Activated naive CD8-positive, alpha-beta T cell (primary cell): ENCODE measurements at regions not wholly inside any gene's neighbourhood (a gene's known extent, or its start where the extent isn't known, plus 50 kb on each side); places are given as distances from the start of the nearest gene placed in this dataset.

Source experiments
- H3K27ac Mint-ChIP-seq: one replicate; pipeline ENCODE4 v1.8.0; 2021; ENCODE audit warnings: mixed read lengths
- H3K27me3 Mint-ChIP-seq: one replicate; pipeline ENCODE4 v1.8.0; 2021; ENCODE audit warnings: mixed read lengths
- H3K36me3 Mint-ChIP-seq: one replicate; pipeline ENCODE4 v1.8.0; 2021; ENCODE audit warnings: mixed read lengths
- H3K4me1 Mint-ChIP-seq: one replicate; pipeline ENCODE4 v1.8.0; 2021; ENCODE audit warnings: low read depth, mixed read lengths
- H3K4me3 Mint-ChIP-seq: one replicate; pipeline ENCODE4 v1.8.0; 2021; ENCODE audit warnings: mild to moderate bottlenecking, mixed read lengths
- H3K9me3 Mint-ChIP-seq: one replicate; pipeline ENCODE4 v1.8.0; 2021; ENCODE audit warnings: low read depth, mixed read lengths

DNA sequence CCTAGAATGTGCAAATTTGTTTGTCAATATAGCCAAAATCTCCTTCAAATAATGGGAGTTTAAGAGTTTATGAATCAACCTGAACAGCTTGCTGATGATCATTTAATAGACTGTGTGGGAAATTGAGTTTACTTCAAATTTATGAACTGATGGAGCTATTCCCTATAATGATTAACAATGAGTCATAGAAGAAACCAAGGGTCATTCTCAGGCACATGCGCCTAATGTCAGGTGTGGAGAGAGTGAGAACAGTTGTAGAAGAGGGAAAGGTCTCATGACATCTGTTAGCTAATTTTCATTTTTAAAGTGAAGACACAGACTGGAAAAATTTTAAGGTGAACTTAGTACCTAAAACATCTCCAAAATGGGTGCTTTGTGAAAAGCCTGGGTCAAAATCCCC is 191.8 kb downstream of the BMP4 start:
- Mint-ChIP-seq H3K4me3 (no peak overlapping the region), H3K27me3 (no peaks in the 10 kb centered on the region), H3K27ac (no peak overlapping the region), H3K36me3 (no peaks in the 10 kb centered on the region), H3K9me3 (peaks cover 12% of the 10 kb centered on the region), H3K4me1 (no peaks in the 10 kb centered on the region)

DNA sequence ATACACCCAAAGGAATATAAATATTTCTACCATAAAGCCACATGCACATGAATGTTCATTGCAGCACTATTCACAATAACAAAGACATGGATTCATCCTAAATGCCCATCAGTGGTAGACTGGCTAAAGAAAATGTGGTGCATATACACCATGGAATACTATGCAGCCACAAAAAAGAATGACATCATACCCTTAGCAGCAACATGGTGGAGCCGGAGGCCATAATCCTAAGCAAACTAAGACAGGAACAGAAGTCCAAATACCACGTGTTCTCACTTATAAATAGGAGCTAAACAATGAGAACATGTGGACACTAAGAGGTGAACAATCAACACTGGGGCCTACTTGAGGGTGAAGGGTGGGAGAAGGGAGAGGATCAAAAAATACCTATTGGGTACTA is 198.5 kb downstream of the BMP4 start:
- H3K36me3 Mint-ChIP-seq, result no peaks in the 10 kb centered on the region
- H3K27ac Mint-ChIP-seq, result no peak overlapping the region
- H3K4me1 Mint-ChIP-seq, result no peaks in the 10 kb centered on the region

DNA sequence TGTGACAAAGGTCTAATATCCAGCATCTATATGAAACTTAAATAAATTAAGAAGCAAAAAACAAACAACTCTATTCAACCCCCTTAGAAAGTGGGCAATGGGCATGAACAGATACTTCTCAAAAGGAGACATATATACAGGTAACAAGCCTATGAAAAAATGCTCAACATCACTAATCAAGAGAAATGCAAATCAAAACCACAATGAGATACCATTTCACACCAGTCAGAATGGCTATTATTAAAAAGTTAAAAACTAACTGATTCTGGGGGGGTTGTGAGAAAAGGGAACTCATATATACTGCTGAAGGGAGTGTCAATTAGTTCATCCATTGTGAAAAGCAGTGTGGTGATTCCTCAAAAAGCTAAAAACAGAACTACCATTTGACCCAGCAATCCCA is 198.9 kb downstream of the BMP4 start:
- H3K27ac Mint-ChIP-seq, result no peak overlapping the region
- no peaks in the 10 kb centered on the region for H3K4me1 Mint-ChIP-seq
- no peaks in the 10 kb centered on the region for H3K36me3 Mint-ChIP-seq
- peaks cover 7% of the 10 kb centered on the region for H3K9me3 Mint-ChIP-seq
- H3K4me3 Mint-ChIP-seq, result no peak overlapping the region
- H3K27me3 Mint-ChIP-seq, result peaks cover 4% of the 10 kb centered on the region

More for the DNA sequence above, 198.5 kb downstream of the BMP4 start:
- peaks cover 4% of the 10 kb centered on the region for H3K27me3 Mint-ChIP-seq
- no peak overlapping the region for H3K4me3 Mint-ChIP-seq
- H3K9me3 Mint-ChIP-seq, result peaks cover 7% of the 10 kb centered on the region

- H3K27ac Mint-ChIP-seq, result no peak overlapping the region
- H3K4me3 Mint-ChIP-seq, result no peak overlapping the region
- no peaks in the 10 kb centered on the region for H3K9me3 Mint-ChIP-seq
- H3K4me1 Mint-ChIP-seq, result no peaks in the 10 kb centered on the region
- H3K27me3 Mint-ChIP-seq, result peaks cover 6% of the 10 kb centered on the region
- H3K36me3 Mint-ChIP-seq, result no peaks in the 10 kb centered on the region
Measured at GRCh38 chr14:53751650-53752049, 205.0 kb downstream of the BMP4 start.

GRCh38 chr14:53748691-53749090 is 207.9 kb downstream of the BMP4 start:
- Mint-ChIP-seq H3K27me3 (peaks cover 4% of the 10 kb centered on the region), H3K9me3 (no peaks in the 10 kb centered on the region), H3K4me3 (no peak overlapping the region), H3K27ac (no peak overlapping the region), H3K4me1 (no peaks in the 10 kb centered on the region), H3K36me3 (no peaks in the 10 kb centered on the region)

- no peaks in the 10 kb centered on the region for H3K4me1 Mint-ChIP-seq
- H3K27ac Mint-ChIP-seq, result no peak overlapping the region
- no peak overlapping the region for H3K4me3 Mint-ChIP-seq
- H3K27me3 Mint-ChIP-seq, result peaks cover 2% of the 10 kb centered on the region
- H3K9me3 Mint-ChIP-seq, result peaks cover 4% of the 10 kb centered on the region
- H3K36me3 Mint-ChIP-seq, result no peaks in the 10 kb centered on the region
Measured at GRCh38 chr14:53744857-53745256, 211.8 kb downstream of the BMP4 start.

DNA sequence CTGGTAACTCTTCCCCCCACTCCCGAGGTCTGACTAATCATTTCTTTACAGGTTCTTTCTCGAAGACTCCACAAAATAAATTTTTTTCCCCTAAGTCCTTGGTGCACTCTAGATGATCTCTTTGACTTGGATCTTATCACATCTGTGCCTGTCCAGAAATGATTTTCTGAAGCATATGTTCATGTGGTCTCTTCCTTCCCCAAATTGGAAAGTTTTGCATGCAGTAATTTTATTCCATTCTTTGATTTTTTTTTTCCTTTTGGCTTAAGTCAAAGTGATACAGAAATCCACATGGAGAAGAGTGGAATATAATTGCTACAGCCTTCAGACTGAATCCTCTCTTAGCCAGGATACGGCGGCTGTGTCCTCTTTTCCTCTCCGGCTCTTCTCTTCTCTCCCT is 213.3 kb downstream of the BMP4 start:
- H3K27me3 Mint-ChIP-seq, result peaks cover 2% of the 10 kb centered on the region

GRCh38 chr14:53742233-53742620 is 214.4 kb downstream of the BMP4 start:
- Mint-ChIP-seq H3K27me3 (peaks cover under 1% of the 10 kb centered on the region), H3K4me1 (no peaks in the 10 kb centered on the region), H3K36me3 (no peaks in the 10 kb centered on the region), H3K27ac (no peak overlapping the region), H3K4me3 (no peak overlapping the region), H3K9me3 (peaks cover 5% of the 10 kb centered on the region)

More for the DNA sequence above, 213.3 kb downstream of the BMP4 start:
- Mint-ChIP-seq H3K4me1 (no peaks in the 10 kb centered on the region), H3K9me3 (peaks cover 4% of the 10 kb centered on the region), H3K36me3 (no peaks in the 10 kb centered on the region), H3K27ac (no peak overlapping the region), H3K4me3 (no peak overlapping the region)

DNA sequence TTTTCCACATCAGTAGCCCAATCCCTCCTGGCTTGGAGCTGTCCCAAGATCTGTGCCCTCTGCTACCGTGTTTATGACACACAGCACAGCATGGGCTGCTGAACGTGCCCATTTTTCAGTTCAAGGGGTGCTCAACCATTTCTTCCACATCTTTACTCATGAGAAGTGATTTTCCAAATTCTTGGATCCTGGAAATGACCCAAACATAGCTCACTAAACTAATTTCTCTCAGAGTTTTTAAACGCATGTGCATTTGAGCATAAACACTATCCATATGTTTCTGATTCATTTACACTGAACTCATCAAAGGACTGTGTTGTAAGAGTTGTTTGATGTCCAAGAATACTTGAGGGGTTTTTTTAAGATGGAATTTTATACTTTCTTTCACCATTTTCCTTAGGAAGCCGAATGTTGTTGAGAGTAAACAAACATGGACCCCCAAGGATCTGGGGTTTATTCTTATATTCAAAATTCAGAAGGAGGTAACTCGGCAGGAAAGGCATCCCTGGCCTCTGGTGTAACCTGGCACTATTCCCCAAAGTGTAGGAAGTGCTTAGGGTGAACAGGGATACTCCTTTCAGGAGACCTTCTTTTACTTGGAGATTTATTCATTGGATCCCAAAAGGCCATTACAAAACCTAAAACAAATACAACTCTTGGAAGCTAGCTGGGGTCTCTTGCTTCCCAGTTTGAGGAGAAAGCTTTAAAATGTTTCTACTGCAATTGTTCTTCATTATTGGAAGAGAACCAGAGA is 215.0 kb downstream of the BMP4 start:
- H3K9me3 Mint-ChIP-seq, result peaks cover 8% of the 10 kb centered on the region
- H3K27ac Mint-ChIP-seq, result no peak overlapping the region
- no peaks in the 10 kb centered on the region for H3K4me1 Mint-ChIP-seq
- no peaks in the 10 kb centered on the region for H3K27me3 Mint-ChIP-seq
- no peak overlapping the region for H3K4me3 Mint-ChIP-seq
- no peaks in the 10 kb centered on the region for H3K36me3 Mint-ChIP-seq

GRCh38 chr14:53740570-53740969 is 216.1 kb downstream of the BMP4 start:
- Mint-ChIP-seq H3K27me3 (no peaks in the 10 kb centered on the region), H3K27ac (no peak overlapping the region), H3K4me3 (no peak overlapping the region), H3K9me3 (peaks cover 8% of the 10 kb centered on the region), H3K4me1 (no peaks in the 10 kb centered on the region), H3K36me3 (no peaks in the 10 kb centered on the region)

DNA sequence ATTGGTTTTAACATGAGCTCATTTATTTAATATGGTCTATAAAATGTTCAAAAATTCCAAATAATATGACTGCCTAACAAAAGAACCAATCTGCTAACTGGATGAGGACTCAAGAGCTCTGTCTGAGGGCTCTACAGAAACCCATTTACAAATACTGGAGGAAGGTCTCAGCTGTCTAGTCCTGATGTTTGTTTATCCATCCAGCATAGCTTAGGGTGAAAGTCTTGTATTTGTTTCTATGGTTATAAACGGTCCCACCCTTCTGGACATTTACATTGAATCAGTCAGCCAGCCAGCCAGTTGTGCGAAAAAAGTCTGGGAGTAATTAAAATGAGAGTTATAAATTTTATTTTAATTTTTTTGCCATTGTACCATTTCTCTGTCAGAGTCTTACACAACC is 220.7 kb downstream of the BMP4 start:
- peaks cover 8% of the 10 kb centered on the region for H3K9me3 Mint-ChIP-seq

GRCh38 chr14:53723221-53723620 is 233.4 kb downstream of the BMP4 start:
- no peaks in the 10 kb centered on the region for H3K9me3 Mint-ChIP-seq
- H3K27me3 Mint-ChIP-seq, result no peaks in the 10 kb centered on the region
- no peaks in the 10 kb centered on the region for H3K4me1 Mint-ChIP-seq
- no peak overlapping the region for H3K27ac Mint-ChIP-seq
- no peak overlapping the region for H3K4me3 Mint-ChIP-seq
- H3K36me3 Mint-ChIP-seq, result no peaks in the 10 kb centered on the region

More for the DNA sequence above, 220.7 kb downstream of the BMP4 start:
- no peak overlapping the region for H3K27ac Mint-ChIP-seq
- H3K36me3 Mint-ChIP-seq, result no peaks in the 10 kb centered on the region
- H3K27me3 Mint-ChIP-seq, result no peaks in the 10 kb centered on the region
- H3K4me3 Mint-ChIP-seq, result no peak overlapping the region
- H3K4me1 Mint-ChIP-seq, result no peaks in the 10 kb centered on the region

DNA sequence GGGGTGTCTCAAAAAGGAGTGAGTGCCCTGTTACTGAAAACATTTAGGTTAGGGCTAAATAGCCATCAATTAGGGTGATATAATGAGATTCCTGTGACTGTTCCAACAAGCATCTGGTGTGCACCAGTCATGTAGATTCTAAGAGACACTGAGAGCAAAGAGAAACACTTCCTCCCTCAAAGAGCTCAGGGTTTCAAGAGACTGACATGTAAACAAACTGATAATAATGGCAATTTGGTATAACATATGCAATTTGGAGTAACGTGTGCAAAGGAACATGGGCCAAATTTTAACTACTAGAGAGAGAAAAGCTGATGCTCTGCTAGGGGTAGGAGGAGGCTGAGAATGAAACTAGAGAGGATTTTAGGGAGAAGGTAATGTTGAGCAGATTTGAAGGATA is 237.1 kb downstream of the BMP4 start:
- Mint-ChIP-seq H3K9me3 (no peaks in the 10 kb centered on the region), H3K36me3 (no peaks in the 10 kb centered on the region), H3K4me1 (no peaks in the 10 kb centered on the region), H3K4me3 (no peak overlapping the region), H3K27me3 (no peaks in the 10 kb centered on the region), H3K27ac (no peak overlapping the region)

GRCh38 chr14:53716578-53716977 is 240.0 kb downstream of the BMP4 start:
- Mint-ChIP-seq H3K36me3 (no peaks in the 10 kb centered on the region), H3K27ac (no peak overlapping the region), H3K27me3 (no peaks in the 10 kb centered on the region), H3K9me3 (no peaks in the 10 kb centered on the region), H3K4me1 (no peaks in the 10 kb centered on the region), H3K4me3 (no peak overlapping the region)

GRCh38 chr14:53715193-53715721 is 241.4 kb downstream of the BMP4 start:
- Mint-ChIP-seq H3K27me3 (no peaks in the 10 kb centered on the region), H3K9me3 (no peaks in the 10 kb centered on the region), H3K36me3 (no peaks in the 10 kb centered on the region), H3K27ac (no peak overlapping the region), H3K4me1 (no peaks in the 10 kb centered on the region), H3K4me3 (no peak overlapping the region)
